LNCAP (cell line): ENCODE measurements at regions not wholly inside any gene's neighbourhood (a gene's known extent, or its start where the extent isn't known, plus 50 kb on each side); places are given as distances from the start of the nearest gene placed in this dataset.

ENCODE experiments used
- TF ChIP-seq, protein P1 (sequence below): fragments of 450-650 bp; IDR thresholded peaks from 2 replicates; pipeline ENCODE4 v1.5.1; 2017; ENCODE audit warnings: mild to moderate bottlenecking

DNA sequence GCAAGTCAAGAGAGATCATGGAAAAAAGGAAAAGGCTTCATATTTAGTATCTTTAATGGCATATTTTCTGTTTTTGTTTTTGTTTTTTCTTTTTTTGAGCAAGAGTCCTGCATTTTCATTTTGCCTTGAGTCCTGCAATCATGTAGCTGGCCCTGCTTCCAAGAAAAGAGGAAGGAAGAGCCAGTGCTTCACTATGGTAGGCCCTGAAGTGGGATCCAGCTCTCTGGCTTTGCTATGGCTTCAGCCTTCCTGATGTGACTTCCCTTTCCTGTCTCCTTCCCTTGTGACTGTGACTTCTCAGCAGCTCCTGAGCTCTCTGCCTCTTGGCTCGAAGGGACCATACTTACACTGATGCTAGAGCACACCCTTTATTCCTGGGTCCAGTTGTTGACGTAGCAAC, 512.3 kb downstream of the INHBA start:
- TF ChIP-seq, protein P1, sequence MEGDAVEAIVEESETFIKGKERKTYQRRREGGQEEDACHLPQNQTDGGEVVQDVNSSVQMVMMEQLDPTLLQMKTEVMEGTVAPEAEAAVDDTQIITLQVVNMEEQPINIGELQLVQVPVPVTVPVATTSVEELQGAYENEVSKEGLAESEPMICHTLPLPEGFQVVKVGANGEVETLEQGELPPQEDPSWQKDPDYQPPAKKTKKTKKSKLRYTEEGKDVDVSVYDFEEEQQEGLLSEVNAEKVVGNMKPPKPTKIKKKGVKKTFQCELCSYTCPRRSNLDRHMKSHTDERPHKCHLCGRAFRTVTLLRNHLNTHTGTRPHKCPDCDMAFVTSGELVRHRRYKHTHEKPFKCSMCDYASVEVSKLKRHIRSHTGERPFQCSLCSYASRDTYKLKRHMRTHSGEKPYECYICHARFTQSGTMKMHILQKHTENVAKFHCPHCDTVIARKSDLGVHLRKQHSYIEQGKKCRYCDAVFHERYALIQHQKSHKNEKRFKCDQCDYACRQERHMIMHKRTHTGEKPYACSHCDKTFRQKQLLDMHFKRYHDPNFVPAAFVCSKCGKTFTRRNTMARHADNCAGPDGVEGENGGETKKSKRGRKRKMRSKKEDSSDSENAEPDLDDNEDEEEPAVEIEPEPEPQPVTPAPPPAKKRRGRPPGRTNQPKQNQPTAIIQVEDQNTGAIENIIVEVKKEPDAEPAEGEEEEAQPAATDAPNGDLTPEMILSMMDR = no peak

DNA sequence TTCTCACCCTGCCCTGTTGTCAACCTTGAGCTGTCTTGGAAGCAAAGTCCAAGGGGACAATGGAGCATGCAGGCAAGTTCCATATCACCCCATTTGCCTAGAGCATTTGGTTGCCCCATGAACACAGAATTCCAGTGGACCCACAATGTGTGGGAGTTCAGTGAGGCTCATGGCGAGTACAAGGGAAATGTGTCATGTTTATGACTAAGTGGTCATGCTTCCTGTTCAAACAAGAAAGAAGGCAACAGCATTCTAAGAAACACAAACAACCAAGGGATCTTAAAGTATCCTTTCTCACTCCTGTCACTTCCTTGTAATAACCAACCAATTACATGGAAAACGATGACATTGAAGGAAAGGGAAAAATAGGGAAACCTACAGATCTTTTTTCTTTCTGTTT, 513.0 kb downstream of the INHBA start:
- TF ChIP-seq, protein P1 = no peak

DNA sequence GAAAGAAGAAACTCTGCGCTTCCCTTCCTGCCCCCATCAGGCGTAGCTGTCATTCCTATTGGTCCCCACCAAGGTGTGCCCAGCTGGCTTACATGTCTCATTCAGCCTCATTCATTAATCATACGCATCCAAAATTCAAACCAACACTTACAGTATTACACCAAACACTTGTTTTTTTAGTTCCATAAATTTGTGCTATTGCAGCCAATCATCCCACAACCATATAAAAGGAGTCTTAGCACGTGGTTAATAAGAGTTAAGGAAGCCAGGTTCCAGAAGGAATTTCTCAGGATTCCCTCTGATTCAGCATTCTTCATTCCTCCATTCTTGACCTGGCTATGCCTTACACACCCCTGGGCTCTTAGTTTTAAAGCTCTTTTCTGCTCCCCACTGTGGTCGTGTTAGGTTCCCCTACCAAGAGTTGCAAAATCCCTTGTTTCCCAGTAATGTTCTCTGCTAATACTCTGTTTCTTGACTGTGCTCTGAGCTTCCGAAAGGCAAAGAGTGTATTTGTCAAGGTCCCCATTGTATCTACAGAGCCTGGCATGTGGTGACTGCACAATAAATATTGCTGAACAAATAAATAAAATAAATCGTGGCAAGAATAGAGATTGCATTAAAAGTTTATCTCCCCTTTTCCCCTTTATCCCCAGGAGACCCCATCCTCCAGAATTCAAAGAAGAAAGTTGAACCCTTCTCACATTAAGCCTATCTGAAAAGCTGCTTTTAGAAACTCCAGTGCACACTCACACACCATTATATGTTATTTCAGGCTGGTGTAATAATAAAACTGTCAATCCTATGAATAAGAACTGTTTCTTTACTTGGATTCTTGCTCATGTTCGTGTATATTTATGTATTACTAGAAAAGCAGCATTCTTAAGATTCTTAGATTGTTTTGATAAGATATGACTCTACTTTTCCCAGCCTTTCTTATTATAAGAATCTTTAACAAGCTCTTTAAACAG, 514.4 kb downstream of the INHBA start:
- TF ChIP-seq, protein P1 = no peak

DNA sequence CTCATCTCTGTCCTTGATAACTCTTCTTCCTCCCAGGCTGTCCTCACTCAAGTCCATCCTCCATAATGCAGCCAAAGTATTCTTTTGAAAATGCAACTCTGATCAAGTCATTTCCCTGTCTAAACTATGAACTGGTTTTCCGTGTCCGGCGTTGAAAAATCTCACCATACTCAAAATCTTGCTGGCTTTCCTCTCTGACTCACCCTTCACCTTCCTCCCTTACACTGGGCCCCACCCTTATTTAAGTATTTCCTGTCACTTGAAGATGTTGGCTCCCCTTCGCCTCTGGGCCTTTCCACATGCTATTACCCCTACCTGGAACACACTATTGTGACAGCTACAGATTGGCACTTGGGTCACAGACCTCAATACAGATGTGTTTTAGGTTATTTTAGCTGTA, 515.6 kb downstream of the INHBA start:
- TF ChIP-seq, protein P1 = no peak

DNA sequence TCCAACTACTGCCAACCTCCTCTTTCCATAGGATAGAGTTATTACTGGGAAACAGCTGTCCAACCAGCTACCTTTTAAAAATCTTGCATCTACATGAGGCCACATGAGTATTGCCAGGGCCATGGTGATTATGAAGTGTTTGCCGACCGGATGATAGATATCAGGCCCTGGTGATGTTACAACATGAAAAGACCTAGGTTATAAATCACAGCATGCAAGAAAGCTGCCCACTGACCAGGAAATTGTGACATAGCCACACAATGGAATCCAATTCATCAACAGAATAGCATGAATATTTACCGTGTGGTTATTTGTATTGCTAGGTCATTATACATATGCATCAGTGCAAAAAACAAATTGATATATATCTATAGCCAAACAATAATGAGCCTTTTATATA, 517.0 kb downstream of the INHBA start:
- TF ChIP-seq, protein P1 = no peak

DNA sequence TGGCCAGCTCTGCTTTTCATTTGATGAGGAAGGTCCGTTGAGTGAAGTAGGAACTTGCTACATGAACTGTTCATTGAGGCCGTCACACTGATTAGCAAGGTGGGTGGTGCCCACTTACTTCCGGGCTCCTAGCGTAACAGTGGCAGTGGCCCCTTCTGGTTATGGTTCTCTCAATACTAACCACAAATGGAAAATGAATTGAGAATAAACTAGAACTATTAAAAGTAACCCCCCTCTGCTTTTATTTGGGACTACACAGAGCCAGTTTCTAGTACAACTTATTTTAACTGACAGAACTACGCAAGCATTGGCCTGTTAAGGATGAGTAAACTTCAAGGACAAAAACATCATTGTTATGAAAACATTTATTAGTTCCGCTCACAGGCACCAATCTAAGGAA, 519.1 kb downstream of the INHBA start:
- TF ChIP-seq, protein P1 = no peak

DNA sequence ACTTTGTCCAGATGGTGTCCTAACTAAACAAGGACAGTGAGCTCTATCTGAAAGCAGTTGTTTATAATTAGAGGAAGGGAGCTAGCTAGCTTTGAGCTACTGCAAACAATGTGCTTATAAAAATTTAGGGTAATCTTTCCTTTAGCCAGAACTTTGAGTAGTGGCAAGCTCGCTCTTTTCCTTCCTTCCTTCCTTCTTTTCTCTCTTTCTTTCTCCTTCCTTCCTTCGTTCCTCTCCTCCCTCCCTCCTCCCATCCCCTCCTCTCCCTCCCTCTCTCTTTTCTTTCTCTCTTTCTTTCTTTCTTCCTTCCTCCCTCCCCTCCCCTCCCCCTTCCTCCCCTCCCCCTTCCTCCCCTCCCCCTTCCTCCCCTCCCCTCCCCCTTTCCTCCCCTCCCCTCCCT, 520.1 kb downstream of the INHBA start:
- TF ChIP-seq, protein P1 = no peak
